Bone marrow (tissue), 2 donors: ENCODE measurements at regions not wholly inside any gene's neighbourhood (a gene's known extent, or its start where the extent isn't known, plus 50 kb on each side); places are given as distances from the start of the nearest gene placed in this dataset.

ENCODE experiments used
- DNase-seq, 2 donors: peaks; one replicate each; lab custom pipeline; 2025; lab: John Stamatoyannopoulos, UW

GRCh38 chr2:150783015-150783414 lies 295.5 kb upstream of the RND3 start:
- DNase-seq: no peak

DNA sequence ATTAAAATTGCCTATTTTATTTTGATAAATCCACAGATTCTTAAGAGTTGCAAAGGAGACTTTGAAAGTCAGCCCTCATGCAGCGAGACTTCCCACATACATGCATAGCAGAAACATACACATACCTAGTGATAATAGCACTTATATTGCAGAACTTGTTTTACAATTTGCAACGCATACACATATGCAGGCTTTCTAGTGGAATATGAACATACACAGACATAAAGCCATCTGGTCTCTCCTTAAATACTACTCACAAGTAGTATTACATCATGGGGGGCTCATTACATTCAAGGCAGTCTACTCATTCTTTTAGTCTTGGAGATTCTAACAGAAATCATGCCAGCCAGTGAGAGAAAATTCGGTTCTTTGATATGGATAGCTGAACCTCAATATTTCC lies 295.1 kb upstream of the RND3 start:
- no peak for DNase-seq

DNA sequence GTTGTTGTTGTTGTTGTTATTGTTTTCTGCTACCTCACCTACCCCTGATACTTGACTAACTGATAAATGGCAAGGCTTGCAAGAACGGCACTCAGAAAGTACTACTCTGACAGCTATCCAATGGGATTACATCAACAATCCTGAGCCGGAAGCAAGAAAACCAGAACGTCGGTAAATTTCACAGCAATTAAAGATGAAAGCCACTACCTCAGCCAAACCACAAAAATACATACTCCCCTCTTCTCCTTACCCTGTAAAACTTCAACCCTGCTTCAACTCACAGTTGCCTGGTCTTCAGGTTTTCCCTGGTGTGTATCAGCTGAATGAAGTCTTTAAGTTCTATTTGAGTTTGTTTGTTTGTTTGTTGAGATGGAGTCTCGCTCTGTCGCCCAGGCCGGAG lies 293.7 kb upstream of the RND3 start:
- no peak for DNase-seq

DNA sequence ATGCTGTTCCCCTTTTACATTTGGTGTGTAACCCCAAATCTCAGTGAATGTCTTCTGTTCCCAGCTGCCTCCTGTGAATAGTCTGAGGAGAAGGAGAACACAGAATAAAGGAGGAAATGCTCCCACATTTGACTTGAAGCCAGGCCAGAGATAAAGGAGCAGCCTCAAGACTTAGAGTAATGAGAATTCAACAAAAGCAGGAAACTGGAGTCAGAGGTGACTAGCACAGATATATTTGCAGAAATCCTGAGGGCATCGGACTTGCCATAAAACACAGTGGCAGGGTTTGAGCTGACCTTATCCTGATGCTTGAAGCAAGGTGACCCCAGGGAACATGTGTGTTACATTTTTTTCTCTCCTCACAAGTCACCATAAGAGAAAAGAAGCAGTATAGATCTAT lies 291.4 kb upstream of the RND3 start:
- no peak for DNase-seq

DNA sequence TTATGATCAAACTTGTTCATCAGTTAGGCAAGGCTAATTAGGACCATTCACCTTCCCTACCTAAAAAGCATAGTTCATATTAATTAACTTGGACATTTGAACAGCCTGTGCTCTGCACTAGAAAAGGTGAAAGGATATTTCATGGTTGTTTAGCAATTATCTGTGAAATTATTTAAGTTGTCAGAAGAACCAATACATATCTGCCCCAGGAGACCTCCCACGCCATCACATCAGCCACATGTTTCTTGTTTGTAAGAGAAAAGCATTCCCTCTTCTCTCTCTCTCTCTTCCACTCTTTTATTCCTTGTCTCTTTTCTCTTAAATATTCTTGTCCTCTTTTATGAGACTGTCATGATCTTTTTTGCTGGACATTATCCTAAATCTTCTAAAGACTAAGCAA lies 282.0 kb upstream of the RND3 start:
- DNase-seq: no peak

GRCh38 chr2:150767991-150768746 lies 280.7 kb upstream of the RND3 start:
- no peak for DNase-seq

GRCh38 chr2:150762571-150762970 lies 275.1 kb upstream of the RND3 start:
- no peak for DNase-seq

GRCh38 chr2:150759531-150759930 lies 272.1 kb upstream of the RND3 start:
- no peak for DNase-seq

DNA sequence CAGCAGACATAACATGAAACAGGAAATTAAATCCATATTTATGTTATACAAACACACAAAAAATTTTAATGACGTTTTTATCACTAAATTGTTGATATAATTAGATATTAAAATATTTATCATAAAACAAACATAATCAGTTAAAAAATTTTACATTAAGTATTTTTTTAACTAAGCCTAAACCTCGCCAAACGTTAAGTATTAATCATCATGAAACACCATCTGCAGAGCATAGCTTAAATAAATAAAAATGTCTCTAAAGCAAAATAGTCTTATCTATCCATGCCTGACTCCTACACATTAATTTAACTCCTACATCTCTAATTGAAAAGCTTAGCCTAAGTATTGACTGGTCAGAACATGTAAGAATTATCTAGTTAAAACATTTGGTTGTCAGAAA lies 271.6 kb upstream of the RND3 start:
- DNase-seq: no peak

GRCh38 chr2:150752229-150752628 lies 264.8 kb upstream of the RND3 start:
- DNase-seq: no peak

DNA sequence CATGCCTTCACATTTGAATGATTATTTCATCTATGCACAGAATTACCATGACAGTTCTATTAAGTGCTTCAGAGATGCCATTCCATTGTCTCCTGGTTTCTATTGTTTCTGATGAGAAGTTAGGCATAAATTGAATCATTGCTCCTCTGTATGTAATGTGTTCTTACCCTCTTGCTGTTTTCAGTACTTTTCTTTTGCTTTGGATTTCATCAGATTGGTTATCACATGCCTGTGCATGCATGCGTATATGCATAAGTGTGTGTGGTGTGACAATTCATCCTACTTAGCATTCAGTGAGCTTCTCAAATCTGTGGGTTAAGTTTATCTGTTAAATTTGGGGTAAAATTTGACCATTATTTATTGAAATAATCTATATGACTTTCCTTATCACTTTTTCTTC lies 263.3 kb upstream of the RND3 start:
- DNase-seq: no peak

DNA sequence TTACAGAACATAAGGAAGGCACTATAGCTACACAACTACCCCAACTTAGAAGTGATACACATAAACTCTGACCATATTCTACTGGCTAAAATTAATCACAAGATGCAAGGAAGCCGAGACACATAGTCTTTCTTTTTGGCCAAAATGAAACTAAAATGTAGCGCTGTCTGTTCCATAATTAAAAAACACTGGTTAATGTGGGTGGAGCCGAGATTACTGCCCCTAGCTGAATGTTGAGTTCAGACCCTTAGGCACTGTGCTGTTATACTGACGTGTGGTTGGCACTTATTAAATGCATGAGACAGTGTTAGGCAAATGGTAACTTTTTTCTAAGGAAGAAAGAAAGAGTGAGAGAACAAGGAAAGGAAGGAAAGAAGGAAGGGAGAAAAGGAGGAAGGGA lies 254.6 kb upstream of the RND3 start:
- DNase-seq: no peak

- no peak for DNase-seq
Measured at GRCh38 chr2:150735894-150736498, 248.5 kb upstream of the RND3 start.

DNA sequence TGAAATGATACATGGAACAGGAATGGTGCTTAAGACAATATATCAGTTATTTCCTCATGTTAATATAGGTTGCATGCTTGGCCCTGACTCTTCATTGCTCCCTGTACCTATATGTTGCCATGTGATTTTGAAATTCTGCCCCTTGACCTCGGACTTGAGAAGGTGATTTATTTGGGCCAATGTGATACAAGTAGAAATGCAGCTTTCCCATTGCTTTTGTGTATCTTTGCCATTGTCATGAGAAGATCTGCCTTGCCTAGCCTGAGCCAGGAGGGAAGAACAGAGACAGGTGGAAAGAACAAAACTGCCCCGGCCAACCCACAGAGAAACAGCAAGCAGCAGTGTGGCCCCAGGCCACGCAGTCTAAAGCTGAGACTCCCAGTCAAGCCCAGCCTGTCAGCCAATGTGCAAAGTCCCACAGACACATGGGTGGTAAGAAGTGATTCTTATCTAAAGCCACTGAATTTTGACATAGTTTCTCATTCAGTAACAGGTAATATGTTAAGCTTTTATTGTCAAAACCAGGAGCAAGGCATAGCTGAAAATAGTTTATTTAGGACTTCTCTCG lies 245.7 kb upstream of the RND3 start:
- no peak for DNase-seq

GRCh38 chr2:150732491-150732890 lies 245.0 kb upstream of the RND3 start:
- no peak for DNase-seq

DNA sequence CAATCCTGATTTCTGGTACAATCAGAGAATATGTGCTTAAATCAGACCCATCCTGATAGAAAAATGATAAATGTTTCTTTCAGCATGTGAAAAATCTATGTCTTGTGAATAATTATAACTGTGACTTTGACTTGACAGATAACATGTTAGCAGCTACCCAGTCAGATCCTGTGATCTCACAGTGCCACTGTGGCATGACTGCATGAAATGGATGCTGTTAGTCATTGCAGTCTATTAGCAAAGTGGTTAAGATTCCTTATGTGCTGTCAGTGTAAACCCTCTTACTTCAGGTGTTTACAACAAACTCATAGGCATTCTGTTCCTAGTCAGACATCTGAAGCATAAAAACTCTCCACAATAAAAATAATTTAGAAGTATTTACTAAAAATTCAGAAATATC lies 244.6 kb upstream of the RND3 start:
- no peak for DNase-seq

DNA sequence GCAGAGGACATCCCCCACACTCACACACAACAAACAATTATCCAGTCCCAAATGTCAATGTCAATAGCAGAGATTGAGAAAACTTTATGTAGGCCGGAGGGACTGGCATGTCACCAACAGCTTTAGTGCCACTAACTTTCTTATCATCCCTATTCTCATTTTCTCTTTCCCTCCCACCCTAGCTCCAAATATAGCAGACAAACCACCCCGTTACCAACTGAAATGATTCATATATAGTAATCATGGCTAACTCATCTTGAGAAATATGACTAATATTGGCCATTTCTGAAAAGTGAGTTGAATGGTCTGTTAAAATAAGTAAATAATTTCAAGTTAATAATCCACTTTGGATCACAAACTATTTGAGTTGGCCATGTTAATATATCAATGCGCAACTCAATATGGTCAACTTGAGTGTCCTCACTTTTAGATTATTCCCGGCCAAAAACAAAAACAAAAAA lies 242.1 kb upstream of the RND3 start:
- DNase-seq: no peak

DNA sequence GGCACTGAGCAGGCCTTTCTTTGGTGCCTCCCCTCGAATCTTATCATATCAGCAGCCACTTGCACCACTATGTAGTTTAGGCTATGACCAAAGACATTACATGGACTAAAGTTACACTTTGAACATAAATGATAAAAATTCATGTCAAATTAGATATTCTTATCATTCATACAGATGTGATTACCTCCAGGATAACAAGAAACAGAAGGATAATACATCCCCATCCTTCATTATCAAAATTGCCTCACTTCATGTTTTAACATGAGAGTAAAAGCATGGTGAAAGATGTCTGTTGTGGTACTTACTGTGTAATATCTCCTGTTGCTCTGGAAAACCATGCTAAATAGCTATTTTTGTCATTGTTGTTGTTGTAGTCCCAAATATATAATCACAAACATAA lies 230.8 kb upstream of the RND3 start:
- no peak for DNase-seq

- no peak for DNase-seq
Measured at GRCh38 chr2:150716186-150716585, 228.7 kb upstream of the RND3 start.

GRCh38 chr2:150715501-150715900 lies 228.0 kb upstream of the RND3 start:
- no peak for DNase-seq

DNA sequence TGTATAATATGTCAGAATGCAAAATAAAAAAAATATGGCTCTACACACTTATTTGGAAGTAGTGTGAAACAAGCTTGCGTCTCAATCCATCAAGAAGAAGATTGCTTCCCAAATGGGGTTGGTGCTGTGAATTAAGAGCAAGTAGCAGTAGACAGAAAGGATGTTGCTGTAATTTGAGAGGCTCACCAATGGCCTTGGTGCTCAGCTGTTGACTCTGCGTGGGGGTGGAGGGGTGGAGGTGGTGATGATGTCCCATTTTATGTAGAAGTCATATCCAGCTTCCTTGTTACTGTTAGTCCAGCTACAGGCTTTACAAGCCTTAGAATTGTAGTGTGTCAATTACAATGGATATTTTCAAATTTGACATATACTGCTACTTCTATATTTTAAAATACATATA lies 223.4 kb upstream of the RND3 start:
- no peak for DNase-seq

DNA sequence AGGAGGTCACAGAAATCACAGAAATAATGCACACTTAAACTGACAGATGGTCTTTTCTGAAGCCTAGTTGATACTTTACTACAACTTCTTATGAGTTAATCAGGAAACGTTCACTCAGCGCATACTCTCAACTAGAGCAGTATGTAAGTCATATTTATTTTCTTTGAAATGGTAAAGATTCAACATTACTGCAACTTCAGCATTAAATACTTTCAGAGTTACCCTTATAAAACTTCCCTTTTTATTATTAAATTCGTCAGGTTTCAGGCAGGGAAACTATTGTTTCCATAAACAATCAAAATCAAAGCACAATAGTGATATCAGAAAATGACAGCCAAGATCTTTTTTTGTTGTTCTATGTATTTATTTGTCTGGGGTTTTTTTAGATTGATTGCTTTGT lies 222.6 kb upstream of the RND3 start:
- no peak for DNase-seq

GRCh38 chr2:150706561-150706960 lies 219.1 kb upstream of the RND3 start:
- DNase-seq: no peak

GRCh38 chr2:150705767-150706166 lies 218.3 kb upstream of the RND3 start:
- DNase-seq: no peak
